Gastroesophageal sphincter (tissue), 2 donors: ENCODE measurements at regions not wholly inside any gene's neighbourhood (a gene's known extent, or its start where the extent isn't known, plus 50 kb on each side); places are given as distances from the start of the nearest gene placed in this dataset.

Source experiments
- EP300 ChIP-seq: sonication (generic); formaldehyde crosslinking; IDR thresholded peaks from one replicate; pipeline ENCODE4 v1.6.1; 2017; ENCODE audit warnings: antibody characterized with exemption, mild to moderate bottlenecking
- POLR2A ChIP-seq, 2 donors: fragments of 450-650 bp; IDR thresholded peaks; one replicate each; pipeline ENCODE4 v1.6.1; 2017; ENCODE audit warnings: antibody characterized with exemption in 2 of 2, mild to moderate bottlenecking in 2 of 2, moderate library complexity in 1 of 2

- no peak for TF ChIP-seq POLR2A (IDR thresholded peaks at IDR 0.05)
- TF ChIP-seq EP300: no peak
Measured at GRCh38 chr5:125293726-125294125, 547.3 kb upstream of the ZNF608 start.
